Stimulated activated CD8-positive, alpha-beta memory T cell treated with anti-CD3 and anti-CD28 coated beads, Interleukin-4, amount 100 ng/mL, for 48 hours (primary cell): ENCODE measurements at regions not wholly inside any gene's neighbourhood (a gene's known extent, or its start where the extent isn't known, plus 50 kb on each side); places are given as distances from the start of the nearest gene placed in this dataset.

Experiments used
- DNase-seq: peaks from one replicate; pipeline ENCODE4 v3.0.0-alpha.2; 2020

GRCh38 chr3:27865731-27866130 lies 143.6 kb upstream of the EOMES start:
- DNase-seq, result no peak

GRCh38 chr3:27869152-27869551 lies 147.0 kb upstream of the EOMES start:
- no peak for DNase-seq

GRCh38 chr3:27877061-27878013 lies 155.2 kb upstream of the EOMES start:
- DNase-seq, result no peak

- DNase-seq, result no peak
Observed at GRCh38 chr3:27878014-27878383, 155.9 kb upstream of the EOMES start.

- DNase-seq, result peak; percentile 41
Observed at GRCh38 chr3:27880969-27881892, 159.1 kb upstream of the EOMES start.

- no peak for DNase-seq
Observed at GRCh38 chr3:27883266-27883665, 161.1 kb upstream of the EOMES start.

- no peak for DNase-seq
Observed at GRCh38 chr3:27885641-27886040, 163.5 kb upstream of the EOMES start.

GRCh38 chr3:27888562-27888961 lies 166.4 kb upstream of the EOMES start:
- no peak for DNase-seq

GRCh38 chr3:27889745-27890144 lies 167.6 kb upstream of the EOMES start:
- no peak for DNase-seq

GRCh38 chr3:27900316-27900715 lies 178.2 kb upstream of the EOMES start:
- DNase-seq, result peak; percentile 50

GRCh38 chr3:27903446-27903845 lies 181.3 kb upstream of the EOMES start:
- DNase-seq, result no peak

GRCh38 chr3:27905625-27906024 lies 183.5 kb upstream of the EOMES start:
- DNase-seq, result no peak

GRCh38 chr3:27907148-27907547 lies 185.0 kb upstream of the EOMES start:
- DNase-seq, result no peak

GRCh38 chr3:27907929-27908328 lies 185.8 kb upstream of the EOMES start:
- no peak for DNase-seq

- no peak for DNase-seq
Observed at GRCh38 chr3:27910456-27910855, 188.3 kb upstream of the EOMES start.

GRCh38 chr3:27914199-27914598 lies 192.1 kb upstream of the EOMES start:
- no peak for DNase-seq

- DNase-seq, result no peak
Observed at GRCh38 chr3:27923349-27924068, 201.4 kb upstream of the EOMES start.

- DNase-seq, result no peak
Observed at GRCh38 chr3:27927882-27928281, 205.8 kb upstream of the EOMES start.

- DNase-seq, result no peak
Observed at GRCh38 chr3:27930052-27930602, 208.0 kb upstream of the EOMES start.

GRCh38 chr3:27935492-27935891 lies 213.4 kb upstream of the EOMES start:
- DNase-seq, result no peak

- no peak for DNase-seq
Observed at GRCh38 chr3:27939521-27939920, 217.4 kb upstream of the EOMES start.

GRCh38 chr3:27939940-27940339 lies 217.8 kb upstream of the EOMES start:
- DNase-seq, result no peak

GRCh38 chr3:27943106-27943505 lies 221.0 kb upstream of the EOMES start:
- DNase-seq, result no peak
